OCI-LY1 (cell line): ENCODE measurements at regions not wholly inside any gene's neighbourhood (a gene's known extent, or its start where the extent isn't known, plus 50 kb on each side); places are given as distances from the start of the nearest gene placed in this dataset.

Experiments used
- CTCF ChIP-seq: fragments of 200-600 bp; sonication (generic), shearing (Covaris generic); IDR thresholded peaks from 2 replicates; pipeline ENCODE4 v1.5.1; 2017; ENCODE audit warnings: mild to moderate bottlenecking, antibody characterized with exemption, low read length, moderate library complexity, mixed read lengths
- EZH2 ChIP-seq: fragments of 200-600 bp; sonication (generic), shearing (Covaris generic); IDR thresholded peaks from 2 replicates; pipeline ENCODE4 v1.8.0; 2017; ENCODE audit warnings: borderline replicate concordance, mixed run types, mild to moderate bottlenecking, antibody characterized with exemption, low read length, moderate library complexity, mixed read lengths

- TF ChIP-seq CTCF (no peak), EZH2 (no peak)
Observed at GRCh38 chr4:14410516-14410915, 591.8 kb upstream of the CPEB2 start.
